ENCODE measurements at regions not wholly inside any gene's neighbourhood (a gene's known extent, or its start where the extent isn't known, plus 50 kb on each side); places are given as distances from the start of the nearest gene placed in this dataset.

DNA sequence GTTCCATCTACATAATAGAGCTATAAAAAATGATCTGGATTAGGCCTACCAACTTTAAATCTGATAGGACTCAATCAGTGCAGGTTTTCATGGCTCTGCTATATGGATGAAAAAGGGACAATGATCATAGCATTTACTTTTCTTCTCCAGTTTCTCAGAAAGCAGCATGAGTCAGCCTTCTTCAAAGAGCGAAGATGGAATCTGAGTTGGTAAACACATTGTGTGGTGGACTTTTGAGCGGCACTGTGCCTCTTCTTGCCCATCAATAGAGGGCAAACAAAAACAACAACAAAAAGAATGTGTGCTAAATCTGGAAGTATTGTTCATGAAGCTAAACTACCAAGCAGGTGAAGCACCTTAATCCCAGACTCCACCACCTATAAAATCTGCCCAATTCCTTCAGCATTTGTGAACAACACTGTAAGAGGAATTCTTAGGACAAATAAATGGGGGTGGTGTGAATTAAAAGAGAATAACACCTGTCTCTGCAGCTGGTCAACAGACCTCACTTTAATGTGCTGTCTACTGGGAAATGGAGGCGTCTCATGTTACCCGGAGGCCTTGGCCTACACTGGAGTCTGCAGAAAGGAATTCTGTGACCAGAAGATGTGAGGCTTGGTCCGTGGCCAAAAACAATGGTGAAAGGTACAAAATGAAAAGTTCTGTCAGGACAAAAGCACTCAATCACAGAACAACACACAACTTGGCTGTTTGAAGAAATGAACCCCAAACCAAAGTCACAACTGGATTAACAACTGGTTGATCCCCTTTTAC, 609.0 kb downstream of the IRS1 start:
- TF ChIP-seq POLR2A (IDR thresholded peaks at IDR 0.05): no peak
- TF ChIP-seq, protein P1, sequence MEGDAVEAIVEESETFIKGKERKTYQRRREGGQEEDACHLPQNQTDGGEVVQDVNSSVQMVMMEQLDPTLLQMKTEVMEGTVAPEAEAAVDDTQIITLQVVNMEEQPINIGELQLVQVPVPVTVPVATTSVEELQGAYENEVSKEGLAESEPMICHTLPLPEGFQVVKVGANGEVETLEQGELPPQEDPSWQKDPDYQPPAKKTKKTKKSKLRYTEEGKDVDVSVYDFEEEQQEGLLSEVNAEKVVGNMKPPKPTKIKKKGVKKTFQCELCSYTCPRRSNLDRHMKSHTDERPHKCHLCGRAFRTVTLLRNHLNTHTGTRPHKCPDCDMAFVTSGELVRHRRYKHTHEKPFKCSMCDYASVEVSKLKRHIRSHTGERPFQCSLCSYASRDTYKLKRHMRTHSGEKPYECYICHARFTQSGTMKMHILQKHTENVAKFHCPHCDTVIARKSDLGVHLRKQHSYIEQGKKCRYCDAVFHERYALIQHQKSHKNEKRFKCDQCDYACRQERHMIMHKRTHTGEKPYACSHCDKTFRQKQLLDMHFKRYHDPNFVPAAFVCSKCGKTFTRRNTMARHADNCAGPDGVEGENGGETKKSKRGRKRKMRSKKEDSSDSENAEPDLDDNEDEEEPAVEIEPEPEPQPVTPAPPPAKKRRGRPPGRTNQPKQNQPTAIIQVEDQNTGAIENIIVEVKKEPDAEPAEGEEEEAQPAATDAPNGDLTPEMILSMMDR (IDR thresholded peaks at IDR 0.05): no peak
- no peak for TF ChIP-seq POLR2AphosphoS5 (IDR thresholded peaks at IDR 0.05)
